ENCODE measurements at regions not wholly inside any gene's neighbourhood (a gene's known extent, or its start where the extent isn't known, plus 50 kb on each side); places are given as distances from the start of the nearest gene placed in this dataset.

GRCh38 chr12:85393606-85394005, 113.6 kb downstream of the ALX1 start:
- TF ChIP-seq CTCF (IDR thresholded peaks at IDR 0.05) (no peak), POLR2A (IDR thresholded peaks at IDR 0.05) (no peak)

All from Peyer's patch (tissue), 4 donors.